Non-pigmented ciliary epithelial cell (primary cell): ENCODE measurements at regions not wholly inside any gene's neighbourhood (a gene's known extent, or its start where the extent isn't known, plus 50 kb on each side); places are given as distances from the start of the nearest gene placed in this dataset.

Source experiments
- DNase-seq: peaks from one replicate; pipeline ENCODE4 v3.0.0-alpha.2; 2010; ENCODE audit warnings: low read depth

DNA sequence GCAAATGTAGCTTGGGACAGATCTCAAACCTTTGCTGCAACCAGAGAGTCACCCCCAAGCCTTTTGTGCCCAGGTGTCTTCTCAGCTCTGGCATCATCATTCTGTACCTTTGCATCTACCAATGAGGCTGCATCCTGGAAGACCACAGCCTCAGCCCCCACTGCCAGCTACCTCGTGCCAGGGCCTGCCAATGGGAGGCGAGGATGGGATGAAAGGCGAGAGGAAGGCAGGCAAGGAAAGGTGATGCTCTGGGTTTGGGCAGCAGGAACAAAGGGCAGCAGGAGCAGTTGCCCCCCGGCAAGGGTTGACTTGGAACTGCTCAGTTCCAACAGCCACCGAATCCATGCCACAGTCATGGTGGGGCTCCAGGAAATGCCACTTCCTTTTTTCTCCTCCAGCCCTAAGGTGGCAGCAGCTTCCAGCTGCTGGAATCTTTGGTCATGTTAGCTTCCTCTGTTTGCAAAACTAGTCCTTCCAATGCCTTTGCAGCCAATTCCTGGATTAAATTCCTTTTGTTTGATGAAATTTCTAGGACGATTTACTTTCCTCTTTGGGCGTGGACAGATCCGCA, 651.6 kb downstream of the NPHP4 start:
- no peak for DNase-seq

DNA sequence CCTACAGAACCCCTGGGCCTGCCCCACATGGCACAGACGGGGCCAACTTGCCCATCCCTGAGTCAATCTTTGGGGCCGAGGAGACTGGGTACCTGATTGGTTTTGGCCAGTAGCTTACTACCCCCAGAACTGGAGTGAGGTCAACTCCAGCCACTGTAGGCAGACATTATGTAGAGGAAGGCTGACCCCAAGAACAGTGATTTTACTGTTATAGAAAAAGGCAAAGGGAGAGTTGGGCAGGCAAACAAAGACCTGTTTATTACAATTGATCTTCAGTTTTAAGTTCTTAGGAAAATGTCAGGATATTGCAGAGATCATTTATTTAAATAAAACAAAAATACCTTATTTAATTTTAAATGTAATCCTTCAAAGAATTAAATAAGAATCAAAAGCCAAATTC, 653.8 kb downstream of the NPHP4 start:
- DNase-seq, result no peak

- DNase-seq, result no peak
Observed at GRCh38 chr1:5333291-5333690, 658.9 kb downstream of the NPHP4 start.

DNA sequence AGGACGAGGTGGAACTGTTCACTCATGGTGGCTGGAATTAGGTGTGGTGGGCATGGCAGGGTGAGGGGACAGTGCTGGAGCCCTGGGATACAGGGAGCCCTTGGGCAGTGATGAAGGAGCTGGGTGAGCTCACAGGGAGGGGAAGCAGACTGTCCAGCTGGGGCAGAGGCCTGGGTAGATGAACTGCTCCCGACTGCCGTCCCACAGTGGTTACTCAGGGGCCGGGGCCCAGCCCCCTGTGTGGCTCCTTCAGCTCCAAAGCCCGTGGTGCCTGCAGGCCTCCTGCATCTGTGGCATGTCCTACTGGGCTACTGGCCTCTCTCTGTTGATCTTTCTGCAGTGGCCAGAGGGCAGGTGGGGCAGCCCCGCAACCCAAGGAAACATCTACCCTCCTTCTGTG, 661.1 kb downstream of the NPHP4 start:
- DNase-seq, result no peak

DNA sequence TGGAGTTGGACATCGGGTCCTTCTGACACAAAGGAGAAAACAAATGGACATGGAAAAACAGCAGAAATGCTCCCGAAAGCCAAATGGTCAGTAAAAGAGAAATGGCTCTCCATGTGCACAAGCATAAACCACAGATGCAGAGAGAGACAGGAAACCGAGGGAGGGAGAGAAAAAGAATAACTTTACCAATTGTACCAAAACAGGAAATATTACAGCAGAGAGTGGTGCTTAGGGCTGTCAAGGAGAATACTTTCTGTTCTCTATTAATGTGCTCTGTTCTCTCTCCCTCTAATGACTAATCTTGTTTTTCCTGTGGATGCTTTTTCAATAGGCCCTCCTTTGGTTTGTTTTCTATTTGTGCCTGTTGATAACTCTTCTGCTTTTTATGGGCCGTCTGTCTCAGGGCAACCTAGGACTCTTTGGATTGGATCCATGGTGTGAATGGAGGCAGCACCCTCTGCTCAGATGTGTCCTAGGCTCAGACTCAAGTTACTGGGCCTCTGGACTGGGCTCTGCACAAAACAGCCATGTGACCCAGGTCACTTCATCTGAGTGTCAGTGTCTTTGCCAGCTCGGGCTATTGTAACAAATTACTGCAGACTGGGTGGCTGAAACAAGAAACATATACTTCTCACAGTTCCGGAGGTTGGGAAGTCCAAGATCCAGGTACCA, 663.0 kb downstream of the NPHP4 start:
- DNase-seq, result no peak

- DNase-seq, result no peak
Observed at GRCh38 chr1:5324883-5325282, 667.3 kb downstream of the NPHP4 start.

- DNase-seq, result no peak
Observed at GRCh38 chr1:5318143-5318816, 663.9 kb downstream of the AJAP1 start.

DNA sequence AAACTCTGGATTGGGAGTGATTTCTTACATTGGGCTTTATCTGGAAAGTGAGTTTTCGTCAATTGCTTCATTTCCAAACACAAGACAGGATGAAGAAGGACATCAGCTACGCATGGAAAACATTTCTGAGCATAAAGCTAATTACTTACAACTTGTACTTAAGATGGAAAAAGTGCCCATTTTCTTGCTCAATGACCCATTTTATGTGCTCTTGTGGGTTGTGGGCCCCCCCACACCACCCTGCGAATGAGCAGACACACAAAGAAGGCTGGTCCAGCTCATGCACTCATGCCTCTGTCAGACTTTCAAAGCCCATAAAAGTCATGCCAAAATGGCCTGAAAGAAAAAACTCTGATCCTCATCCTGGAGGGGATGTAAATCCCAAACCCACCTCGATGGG, 663.0 kb downstream of the AJAP1 start:
- no peak for DNase-seq

DNA sequence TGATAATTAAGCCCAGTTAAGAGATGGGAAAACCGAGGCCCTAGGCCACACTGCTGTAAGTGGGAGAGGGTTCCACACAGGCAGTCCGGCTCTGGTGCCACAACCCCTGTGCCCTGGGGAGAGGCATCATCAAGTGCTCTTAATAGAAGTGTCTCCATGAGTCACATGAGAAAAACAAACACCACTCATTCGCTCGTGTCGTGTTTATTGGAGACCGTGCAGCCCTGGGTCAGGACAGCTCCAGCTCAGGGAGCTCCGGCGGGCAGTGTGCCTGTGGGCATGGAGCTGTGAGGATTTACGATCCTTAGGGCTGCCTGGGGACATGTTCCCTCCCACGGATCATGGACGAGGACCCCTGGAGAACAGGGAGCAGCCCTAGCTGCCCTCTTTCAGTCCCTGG, 658.5 kb downstream of the AJAP1 start:
- DNase-seq, result no peak

- DNase-seq, result no peak
Observed at GRCh38 chr1:5312293-5312674, 657.9 kb downstream of the AJAP1 start.

- no peak for DNase-seq
Observed at GRCh38 chr1:5311634-5312292, 657.4 kb downstream of the AJAP1 start.

DNA sequence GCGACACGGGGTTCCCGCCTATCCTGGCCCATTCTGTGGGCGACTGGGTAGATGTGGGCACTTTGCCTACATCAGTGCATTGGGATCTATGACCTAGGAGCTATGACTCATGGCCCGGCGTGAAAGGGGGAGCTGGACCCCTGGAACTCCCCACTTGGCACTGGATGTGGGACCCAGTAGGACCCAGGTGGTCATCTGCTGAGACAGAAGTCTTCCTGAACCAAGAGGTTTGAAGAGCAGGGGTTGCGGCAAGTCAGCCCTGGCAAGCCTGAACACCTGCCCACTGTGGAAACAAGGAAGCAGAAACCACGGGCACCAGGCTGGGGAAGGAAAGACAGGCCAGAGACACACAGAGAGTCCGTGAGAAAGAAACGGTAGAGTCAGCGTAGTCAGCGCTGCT, 656.7 kb downstream of the AJAP1 start:
- DNase-seq, result no peak

DNA sequence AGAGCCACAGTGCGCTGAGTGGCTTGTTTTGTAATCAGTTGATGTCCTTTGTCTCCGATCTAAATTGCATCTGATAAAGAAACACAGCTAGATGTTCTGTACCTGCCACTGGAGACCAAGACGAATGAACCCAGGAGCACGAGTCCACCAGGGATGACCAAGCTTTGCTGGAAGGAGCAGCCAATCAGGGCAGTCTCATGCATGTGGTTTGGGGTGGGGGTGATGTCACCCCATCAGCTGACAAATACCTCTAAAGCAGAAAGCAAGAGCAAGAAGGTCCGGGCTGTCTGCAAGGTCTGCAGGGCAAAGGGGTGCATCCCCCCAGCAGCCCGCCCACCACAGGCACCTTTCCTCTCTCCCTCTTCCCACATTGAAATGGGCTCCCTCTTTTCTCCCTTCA, 653.8 kb downstream of the AJAP1 start:
- no peak for DNase-seq

DNA sequence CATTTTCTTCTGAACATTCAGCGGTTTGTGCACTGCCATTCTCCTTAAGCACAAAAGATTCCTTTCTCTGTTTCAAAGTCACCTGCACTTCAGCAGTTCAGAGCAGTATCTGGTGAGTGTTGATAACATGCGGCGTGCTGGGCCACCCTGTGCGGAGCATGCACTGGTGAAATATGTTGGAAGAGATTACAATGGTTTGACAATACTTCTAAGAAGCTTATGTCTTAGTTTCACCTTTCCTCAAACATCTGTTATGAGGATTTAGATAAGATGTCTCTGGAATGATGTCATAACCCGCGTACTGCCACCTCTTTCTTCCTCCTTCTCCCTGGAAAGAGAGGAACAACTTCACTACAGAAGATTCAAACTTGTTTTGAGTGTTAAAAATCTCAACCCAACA, 650.3 kb downstream of the AJAP1 start:
- no peak for DNase-seq

- no peak for DNase-seq
Observed at GRCh38 chr1:5298376-5298775, 644.0 kb downstream of the AJAP1 start.

DNA sequence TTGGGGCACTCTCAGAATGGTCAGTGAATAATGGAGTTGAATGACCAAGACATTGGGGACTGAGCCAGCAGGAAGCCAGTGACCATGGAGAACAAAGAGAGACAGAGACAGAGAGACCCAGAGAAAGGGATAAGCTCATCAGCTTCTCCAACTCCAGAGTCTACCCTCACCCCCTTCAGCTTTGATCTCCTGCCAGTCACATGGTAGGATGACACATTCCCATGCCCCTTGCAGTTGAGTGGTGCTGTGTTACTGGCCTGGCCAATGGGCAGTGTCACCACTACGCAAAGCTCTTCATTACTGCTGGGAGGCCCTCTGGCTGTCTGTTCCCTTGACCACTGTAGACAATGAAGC, 643.5 kb downstream of the AJAP1 start:
- no peak for DNase-seq

GRCh38 chr1:5297180-5297885, 642.9 kb downstream of the AJAP1 start:
- DNase-seq, result no peak

GRCh38 chr1:5296557-5297179, 642.3 kb downstream of the AJAP1 start:
- no peak for DNase-seq

DNA sequence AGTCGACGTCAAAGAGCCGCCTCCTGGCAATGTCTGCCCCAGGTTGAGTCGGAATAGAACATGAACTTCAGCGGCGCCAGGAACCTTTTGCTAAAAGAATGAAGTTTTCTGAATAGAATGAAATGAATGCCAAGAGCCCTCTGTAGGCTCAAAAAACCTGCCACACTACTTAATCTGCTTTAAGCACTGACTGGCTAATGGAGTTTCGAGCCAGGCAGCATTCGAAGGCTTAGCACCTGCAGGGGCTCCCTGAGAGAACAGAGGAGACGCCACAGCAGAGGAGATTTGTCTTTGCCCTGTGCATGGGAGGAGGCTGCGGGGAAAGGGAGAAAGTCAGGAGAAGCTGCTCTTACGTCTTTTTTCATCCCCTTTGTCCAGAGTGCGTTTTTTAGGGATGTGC, 641.7 kb downstream of the AJAP1 start:
- no peak for DNase-seq

- no peak for DNase-seq
Observed at GRCh38 chr1:5291889-5292288, 637.5 kb downstream of the AJAP1 start.

DNA sequence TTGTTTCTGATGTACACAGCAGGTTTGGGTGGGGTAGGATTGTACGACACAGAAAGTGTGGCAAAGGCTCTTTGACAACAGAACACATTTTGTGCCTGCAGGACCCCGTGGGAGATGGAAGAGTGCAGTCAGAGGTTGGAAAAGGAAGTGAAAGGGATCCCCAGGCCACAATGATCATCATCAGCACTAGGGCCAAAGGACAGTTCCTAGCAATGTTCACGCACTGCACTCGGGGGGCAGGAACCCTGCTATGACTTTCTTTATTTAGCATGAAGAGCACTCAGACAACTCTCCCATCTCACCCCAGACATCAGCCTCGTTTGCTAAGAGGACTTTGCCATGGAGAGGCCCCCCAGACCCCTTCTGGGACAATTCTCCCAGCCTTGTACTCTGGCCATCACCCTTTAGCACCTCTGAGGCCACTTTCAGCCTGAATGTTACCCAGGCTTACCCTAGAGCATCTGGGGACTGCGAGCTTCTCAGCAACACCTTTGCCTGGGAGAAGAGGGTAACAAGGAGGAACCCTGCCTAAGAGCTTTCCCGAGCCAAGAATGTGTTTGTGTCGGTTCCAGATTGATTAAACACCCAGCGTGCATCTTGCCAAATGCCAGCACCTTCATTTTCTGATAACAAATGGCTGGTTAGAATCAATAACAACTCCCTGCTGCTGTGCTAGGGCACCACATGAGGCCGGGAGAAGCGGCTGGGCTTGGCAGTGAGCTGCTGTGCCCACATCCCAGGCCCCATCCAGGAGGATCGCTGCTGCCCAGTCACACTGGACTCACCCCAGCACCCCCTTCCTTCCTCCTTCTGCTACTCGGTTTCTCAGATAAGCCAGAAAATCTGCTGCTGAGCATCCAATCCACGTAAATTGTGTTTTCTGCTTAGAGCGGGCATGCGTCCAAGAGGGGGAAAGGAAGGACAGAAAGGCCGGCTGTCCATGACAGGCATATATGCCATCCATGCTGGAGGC, 633.1 kb downstream of the AJAP1 start:
- DNase-seq, result no peak
